GM21447 (cell line): ENCODE measurements at regions not wholly inside any gene's neighbourhood (a gene's known extent, or its start where the extent isn't known, plus 50 kb on each side); places are given as distances from the start of the nearest gene placed in this dataset.
"Not testable (repeated sequence)": the region's sequence is repeated elsewhere in the genome, so short reads cannot be mapped to it uniquely, and the experiment has no call there.

Experiments used
- ATAC-seq: cut with Tn5 transposase; IDR thresholded peaks from one replicate; pipeline ENCODE4 v1.9.1; 2021; ENCODE audit not compliant: unreplicated experiment

DNA sequence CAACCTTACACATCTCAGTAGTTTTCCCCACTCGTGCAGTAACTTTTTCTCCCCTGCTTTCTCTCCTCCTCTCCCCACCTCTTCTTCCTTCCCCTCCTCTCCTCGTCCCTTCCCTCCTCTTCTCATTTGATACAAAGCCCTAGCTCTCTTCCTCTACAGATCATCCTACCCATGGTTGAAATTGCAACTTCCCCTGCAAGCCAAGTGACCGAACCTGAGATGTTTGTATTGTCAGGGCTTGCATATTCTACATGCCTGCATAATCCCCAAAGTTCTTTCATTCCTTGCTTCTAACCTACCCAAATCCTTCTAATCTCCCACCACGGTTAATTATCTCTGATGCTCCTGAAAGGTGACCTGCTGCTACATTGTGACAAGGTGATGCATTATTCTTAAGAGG lies 408.6 kb upstream of the AMELY start:
- not testable (repeated sequence) for ATAC-seq

GRCh38 chrY:7318122-7318521 lies 406.6 kb upstream of the AMELY start:
- ATAC-seq: no peak

- ATAC-seq: no peak
Observed at GRCh38 chrY:7317571-7317970, 406.0 kb upstream of the AMELY start.

DNA sequence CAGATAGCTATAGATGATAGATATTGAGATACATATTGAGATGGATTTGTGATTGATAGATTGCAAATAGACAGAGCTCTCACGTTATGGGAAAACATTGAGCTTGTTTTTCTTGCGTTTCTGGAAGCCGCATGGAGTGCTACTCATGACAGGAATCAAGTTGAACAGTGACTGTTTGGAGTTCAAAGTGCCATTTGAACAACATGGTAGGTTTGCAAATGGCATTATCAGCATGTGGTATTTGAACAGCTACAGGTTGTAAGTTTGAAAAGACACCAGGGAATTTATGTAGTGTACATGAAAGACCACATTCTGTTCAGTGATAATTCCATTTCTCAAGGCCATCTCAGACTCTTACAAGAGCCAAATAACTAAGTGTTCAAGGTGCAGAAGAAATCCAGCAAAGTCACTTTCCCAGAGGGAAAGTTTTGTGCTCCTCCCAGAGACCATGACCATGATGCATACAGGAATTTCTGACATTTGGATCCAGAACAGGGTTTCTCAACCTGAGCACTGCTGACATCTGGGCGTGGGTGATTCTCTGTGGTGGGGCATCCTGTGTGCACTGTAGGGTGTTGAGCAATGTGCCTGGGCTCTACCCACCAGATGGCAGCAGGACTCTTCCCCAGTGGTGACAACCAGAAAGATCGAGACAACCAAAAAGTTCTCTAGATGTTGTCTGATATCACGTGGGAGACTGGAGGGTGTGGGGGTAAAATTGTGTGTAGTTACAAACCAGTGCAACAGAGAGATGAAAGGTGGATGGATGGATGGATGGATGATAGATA lies 399.1 kb upstream of the AMELY start:
- ATAC-seq: no peak

DNA sequence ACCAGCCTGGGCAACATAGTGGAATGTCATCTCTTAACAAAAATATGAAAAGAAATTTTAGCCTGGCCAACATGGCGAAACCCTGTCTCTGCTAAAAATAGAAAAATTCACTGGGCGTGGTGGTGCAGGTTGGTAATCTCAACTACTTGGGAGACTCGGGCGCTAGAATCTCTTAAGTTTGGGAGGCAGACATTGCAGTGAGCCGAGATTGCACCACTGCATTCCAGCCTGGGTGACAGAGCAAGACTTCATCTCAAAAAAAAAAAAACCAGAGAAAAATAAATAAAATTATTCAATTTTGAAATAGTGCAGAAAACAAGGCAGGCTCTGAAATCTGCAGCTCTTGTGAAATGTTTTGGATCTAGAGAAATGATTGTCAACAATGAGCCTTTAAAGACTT lies 397.3 kb upstream of the AMELY start:
- ATAC-seq: no peak

DNA sequence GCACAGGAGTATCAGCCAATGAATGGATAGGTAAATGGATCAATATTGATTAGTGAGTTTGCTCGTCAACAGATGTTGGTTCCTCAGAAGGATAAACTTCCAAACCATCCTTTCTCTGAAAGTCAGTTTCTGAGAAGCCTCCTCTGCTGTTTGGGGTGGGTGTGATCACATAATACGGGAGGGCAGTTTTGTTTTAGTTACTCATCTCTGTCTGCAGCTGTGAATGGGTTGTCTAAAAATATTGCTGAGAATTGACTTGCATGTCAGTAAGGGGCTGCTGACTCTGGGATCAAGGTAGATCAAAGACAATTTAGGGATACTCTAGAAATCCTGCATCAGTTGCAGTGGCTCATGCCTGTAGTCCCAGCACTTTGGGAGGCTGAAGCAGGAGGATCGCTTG lies 390.8 kb upstream of the AMELY start:
- ATAC-seq: no peak

GRCh38 chrY:7299960-7300359 lies 388.4 kb upstream of the AMELY start:
- no peak for ATAC-seq

DNA sequence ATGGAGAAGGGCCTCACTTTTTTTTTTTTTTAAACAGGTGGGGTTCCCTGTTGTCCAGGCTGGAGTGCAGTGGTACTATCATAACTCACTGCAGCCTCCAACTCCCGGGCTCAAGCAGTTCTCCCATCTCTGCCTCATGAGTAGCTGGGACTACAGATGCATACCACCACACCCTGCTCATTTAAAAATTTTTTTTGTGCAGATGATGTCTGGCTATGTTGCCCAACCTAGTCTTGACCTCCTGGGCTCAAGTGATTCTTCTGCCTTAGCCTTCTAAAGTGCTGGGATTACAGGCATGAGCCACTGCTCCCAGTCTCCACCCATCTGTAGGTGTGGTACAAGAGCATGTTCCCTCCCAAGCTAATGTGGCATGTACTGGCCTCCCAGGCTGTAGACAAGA lies 380.6 kb upstream of the AMELY start:
- no peak for ATAC-seq

DNA sequence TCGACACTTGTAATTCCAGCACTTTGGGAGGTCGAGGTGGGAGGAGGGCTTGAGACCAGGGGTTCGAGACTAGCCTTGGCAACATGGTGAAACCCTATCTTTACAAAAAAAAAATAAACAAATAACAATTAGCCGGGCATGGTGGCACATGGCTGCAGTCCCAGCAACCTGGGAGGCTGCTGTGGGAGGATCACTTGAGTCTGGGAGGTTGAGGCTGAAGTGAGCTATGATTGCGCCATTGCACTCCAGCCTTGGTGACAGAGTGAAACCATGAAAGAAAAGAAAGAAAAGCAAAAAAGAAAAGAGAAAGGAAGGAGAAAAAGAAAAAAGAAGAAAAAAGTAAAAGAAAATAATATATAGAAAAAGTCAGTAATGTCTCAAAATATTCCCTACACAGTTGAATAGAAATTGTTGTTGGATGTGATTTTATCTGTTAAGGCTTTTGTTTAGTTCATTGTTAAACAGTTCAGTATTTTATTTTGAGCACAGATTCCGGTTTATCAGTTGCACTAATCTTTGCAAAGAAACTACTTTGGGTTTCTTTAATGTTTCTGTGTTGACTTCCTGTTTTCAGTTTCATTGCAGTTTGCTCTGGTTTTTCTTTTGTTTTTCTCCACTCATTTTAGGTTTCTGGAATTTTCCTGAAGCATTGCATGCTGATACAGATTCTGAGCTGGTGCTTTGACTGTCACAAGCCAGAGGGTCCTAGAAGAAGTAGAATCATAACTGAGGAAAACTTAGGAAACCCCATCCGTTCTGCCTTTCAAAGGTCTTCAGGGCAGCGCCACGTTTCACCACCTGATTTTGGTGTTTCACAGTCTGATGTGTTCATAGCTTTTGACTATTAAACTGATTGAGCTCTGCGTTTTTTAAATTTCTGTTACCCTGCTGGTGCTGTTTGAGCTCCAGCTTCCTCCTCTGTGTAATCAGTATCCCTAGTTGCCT lies 378.6 kb upstream of the AMELY start:
- ATAC-seq: peak; percentile 83

GRCh38 chrY:7288611-7289010 lies 377.1 kb upstream of the AMELY start:
- ATAC-seq: no peak

- not testable (repeated sequence) for ATAC-seq
Observed at GRCh38 chrY:7287963-7288362, 376.4 kb upstream of the AMELY start.

- no peak for ATAC-seq
Observed at GRCh38 chrY:7285388-7285787, 373.8 kb upstream of the AMELY start.

DNA sequence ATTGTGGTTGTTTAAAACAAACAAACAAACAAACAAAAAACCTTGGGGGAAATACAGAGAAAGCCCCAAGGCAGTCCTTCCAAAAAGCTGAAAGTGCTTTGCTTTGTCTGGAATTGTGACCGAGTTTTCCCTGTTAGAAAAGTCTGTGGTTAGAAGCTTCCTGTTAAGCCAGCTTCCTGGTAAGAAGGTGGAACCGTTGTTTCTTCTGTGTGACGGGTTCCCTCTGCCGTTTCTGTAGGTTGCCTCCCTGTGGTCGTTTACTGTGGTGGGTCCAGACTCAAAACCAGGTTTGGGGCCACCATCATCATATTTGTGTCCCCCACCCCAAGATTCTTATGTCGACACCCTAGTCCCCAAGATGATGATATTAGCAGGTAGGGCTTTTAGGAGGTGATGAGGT lies 371.4 kb upstream of the AMELY start:
- no peak for ATAC-seq

- not testable (repeated sequence) for ATAC-seq
Observed at GRCh38 chrY:7280151-7280740, 368.7 kb upstream of the AMELY start.

DNA sequence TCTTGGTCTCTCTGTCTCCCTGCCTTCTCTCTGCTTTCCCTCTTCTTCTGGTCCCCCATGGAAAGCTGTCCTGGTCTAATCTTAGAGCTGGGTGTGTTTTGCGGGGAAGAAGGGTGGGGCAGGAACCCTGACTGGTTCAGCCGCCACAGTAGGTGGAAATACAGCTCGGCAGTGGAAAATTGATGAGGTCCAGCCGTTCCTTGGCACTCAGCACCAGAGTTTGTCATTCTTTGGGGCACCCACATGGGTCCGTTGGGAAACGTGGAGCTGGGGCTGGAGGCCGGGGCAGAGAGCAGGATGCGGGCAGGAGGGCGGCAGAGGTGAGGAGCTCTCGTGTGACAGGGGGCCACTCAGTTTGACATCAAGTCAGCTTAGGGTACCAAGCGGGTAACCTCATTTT lies 364.2 kb upstream of the AMELY start:
- no peak for ATAC-seq

GRCh38 chrY:7275014-7275413 lies 363.5 kb upstream of the AMELY start:
- no peak for ATAC-seq

- ATAC-seq: peak; percentile 17
Observed at GRCh38 chrY:7274369-7274913, 362.9 kb upstream of the AMELY start.

- ATAC-seq: peak; percentile 62
Observed at GRCh38 chrY:7273587-7274203, 362.1 kb upstream of the AMELY start.

DNA sequence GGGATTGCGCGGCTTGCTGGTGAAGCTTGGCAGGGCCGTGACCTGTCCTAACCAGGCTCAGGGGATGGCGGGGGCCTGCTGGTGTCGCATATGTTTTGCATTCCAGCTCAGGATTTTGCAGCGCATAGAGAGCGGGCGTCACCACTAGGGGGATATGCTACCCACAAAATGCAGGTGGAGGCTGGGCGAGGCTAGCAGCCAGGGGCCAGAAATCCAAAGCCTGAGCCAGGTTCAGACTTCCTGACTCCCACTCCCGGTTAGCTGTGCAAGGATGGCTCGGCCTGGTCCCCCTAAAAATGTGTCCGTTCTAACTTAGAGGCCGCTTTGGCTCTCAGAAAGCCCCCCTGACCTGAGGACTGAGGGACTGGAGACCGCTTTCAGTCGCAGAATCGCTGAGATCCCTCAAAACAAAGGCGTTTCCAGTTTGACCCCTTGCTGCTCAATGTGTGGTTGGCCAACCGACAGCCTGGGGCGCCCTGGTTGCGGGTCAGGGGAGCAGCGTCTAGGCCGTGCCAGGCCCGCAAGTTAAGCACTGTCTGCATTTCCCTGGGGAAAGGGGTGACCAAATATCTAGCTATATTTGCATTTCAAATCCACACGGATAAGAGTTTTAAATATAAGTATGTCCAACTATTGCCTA lies 361.1 kb upstream of the AMELY start:
- peak; percentile 34 for ATAC-seq

DNA sequence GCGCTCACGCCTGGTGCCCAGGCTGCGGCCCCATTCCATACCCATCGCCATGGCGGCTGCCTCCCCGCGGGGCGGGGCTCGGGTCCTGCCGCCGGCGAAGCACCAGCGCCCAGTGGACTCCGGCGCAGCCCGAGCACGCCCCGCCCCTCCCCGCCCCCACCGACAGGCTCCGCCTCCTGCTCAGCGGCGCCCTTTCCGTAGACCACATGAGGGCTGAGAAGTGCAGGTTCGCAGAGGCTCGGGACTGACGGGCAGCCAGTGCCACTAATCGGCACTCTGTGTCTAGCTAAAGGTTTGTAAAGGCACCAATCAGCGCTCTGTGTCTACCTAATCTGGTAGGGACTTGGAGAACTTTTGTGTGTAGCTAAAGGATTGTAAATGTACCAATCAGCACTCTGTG lies 352.2 kb upstream of the AMELY start:
- no peak for ATAC-seq
